ENCODE measurements at regions not wholly inside any gene's neighbourhood (a gene's known extent, or its start where the extent isn't known, plus 50 kb on each side); places are given as distances from the start of the nearest gene placed in this dataset.

- TF ChIP-seq CTCF (IDR thresholded peaks at IDR 0.05): no peak
Measured at GRCh38 chr1:166538646-166539045, 300.6 kb upstream of the POGK start.

GRCh38 chr1:166544036-166544435 lies 295.2 kb upstream of the POGK start:
- no peak for TF ChIP-seq CTCF (IDR thresholded peaks at IDR 0.05)

GRCh38 chr1:166544561-166544960 lies 294.7 kb upstream of the POGK start:
- TF ChIP-seq CTCF (IDR thresholded peaks at IDR 0.05): no peak

- no peak for TF ChIP-seq CTCF (IDR thresholded peaks at IDR 0.05)
Measured at GRCh38 chr1:166552706-166553105, 286.6 kb upstream of the POGK start.

- no peak for TF ChIP-seq CTCF (IDR thresholded peaks at IDR 0.05)
Measured at GRCh38 chr1:166570954-166571353, 268.3 kb upstream of the POGK start.

- TF ChIP-seq CTCF (IDR thresholded peaks at IDR 0.05): no peak
Measured at GRCh38 chr1:166573199-166573598, 266.1 kb upstream of the POGK start.

GRCh38 chr1:166579557-166580501 lies 259.4 kb upstream of the POGK start:
- TF ChIP-seq CTCF (IDR thresholded peaks at IDR 0.05): no peak

Measured in LNCAP (cell line).